H9 (cell line): ENCODE measurements at regions not wholly inside any gene's neighbourhood (a gene's known extent, or its start where the extent isn't known, plus 50 kb on each side); places are given as distances from the start of the nearest gene placed in this dataset.
A peak's percentile ranks its signal among the peaks of the same experiment; 100 is the strongest.

ENCODE experiments used
- DNase-seq: peaks from one replicate; pipeline ENCODE4 v3.0.0-alpha.2; 2017
- H2AFZ ChIP-seq: one replicate; pipeline ENCODE4 v1.6.1; 2013; ENCODE audit warnings: mild to moderate bottlenecking, low read length, control low read depth, moderate library complexity
- H2AK5ac ChIP-seq: 2 replicates; pipeline ENCODE4 v1.6.1; 2013; ENCODE audit warnings: low read length, control low read depth, mixed read lengths; ENCODE audit not compliant: insufficient read length
- H2BK120ac ChIP-seq: one replicate; pipeline ENCODE4 v1.6.1; 2013; ENCODE audit warnings: low read depth, mild to moderate bottlenecking, low read length, control low read depth, inconsistent platforms; ENCODE audit not compliant: poor library complexity, severe bottlenecking
- H2BK12ac ChIP-seq: 2 replicates; pipeline ENCODE4 v1.6.1; 2013; ENCODE audit warnings: low read length, control low read depth, mixed read lengths, low read depth; ENCODE audit not compliant: insufficient read length
- H2BK15ac ChIP-seq: 2 replicates; pipeline ENCODE4 v1.6.1; 2013; ENCODE audit warnings: low read depth, low read length, control low read depth
- H2BK20ac ChIP-seq: one replicate; pipeline ENCODE4 v1.6.1; 2013; ENCODE audit warnings: low read depth, mild to moderate bottlenecking, low read length, control low read depth, inconsistent platforms; ENCODE audit not compliant: poor library complexity, severe bottlenecking
- H2BK5ac ChIP-seq: 2 replicates; pipeline ENCODE4 v1.6.1; 2013; ENCODE audit warnings: low read length, control low read depth, mixed read lengths; ENCODE audit not compliant: insufficient read length
- H3K14ac ChIP-seq: 2 replicates; pipeline ENCODE4 v1.6.1; 2013; ENCODE audit warnings: low read length, control low read depth; ENCODE audit not compliant: insufficient read depth
- H3K18ac ChIP-seq: 2 replicates; pipeline ENCODE4 v1.6.1; 2013; ENCODE audit warnings: low read depth, mild to moderate bottlenecking, mixed read lengths, low read length, control low read depth; ENCODE audit not compliant: insufficient read length
- H3K23ac ChIP-seq: 2 replicates; pipeline ENCODE4 v1.6.1; 2013; ENCODE audit warnings: low read length, control low read depth, mixed read lengths, low read depth; ENCODE audit not compliant: insufficient read length
- H3K23me2 ChIP-seq: 2 replicates; pipeline ENCODE4 v1.6.1; 2013; ENCODE audit warnings: low read depth, mild to moderate bottlenecking, mixed read lengths, low read length, control low read depth; ENCODE audit not compliant: insufficient read length, poor library complexity, severe bottlenecking
- H3K27ac ChIP-seq: 2 replicates; pipeline ENCODE4 v1.5.1; 2013; ENCODE audit warnings: low read length, control low read depth, mixed read lengths, low read depth; ENCODE audit not compliant: insufficient read length
- H3K27me3 ChIP-seq: 2 replicates; pipeline ENCODE4 v1.6.1; 2013; ENCODE audit warnings: low read length, control low read depth, inconsistent platforms; ENCODE audit not compliant: insufficient read depth
- H3K4ac ChIP-seq: 2 replicates; pipeline ENCODE4 v1.6.1; 2013; ENCODE audit warnings: low read depth, mild to moderate bottlenecking, control low read depth, inconsistent platforms, low read length, moderate library complexity
- H3K4me1 ChIP-seq: 2 replicates; pipeline ENCODE4 v1.6.1; 2013; ENCODE audit warnings: low read length, control low read depth, inconsistent platforms; ENCODE audit not compliant: insufficient read depth
- H3K4me2 ChIP-seq: 2 replicates; pipeline ENCODE4 v1.6.1; 2013; ENCODE audit warnings: low read length, control low read depth, mixed read lengths; ENCODE audit not compliant: insufficient read length, insufficient read depth
- H3K56ac ChIP-seq: 2 replicates; pipeline ENCODE4 v1.6.1; 2013; ENCODE audit warnings: low read depth, mild to moderate bottlenecking, mixed read lengths, low read length, control low read depth; ENCODE audit not compliant: insufficient read length
- H3K79me1 ChIP-seq: 2 replicates; pipeline ENCODE4 v1.6.1; 2013; ENCODE audit warnings: low read depth, mild to moderate bottlenecking, moderate library complexity, low read length, control low read depth, inconsistent platforms; ENCODE audit not compliant: insufficient read depth, poor library complexity, severe bottlenecking
- H3K79me2 ChIP-seq: 2 replicates; pipeline ENCODE4 v1.6.1; 2013; ENCODE audit warnings: low read length, control low read depth, inconsistent platforms; ENCODE audit not compliant: insufficient read depth
- H3K9ac ChIP-seq: 2 replicates; pipeline ENCODE4 v1.6.1; 2013; ENCODE audit warnings: low read length, control low read depth, mixed read lengths; ENCODE audit not compliant: insufficient read length; ENCODE audit errors: extremely low read depth
- H3K9me3 ChIP-seq: one replicate; pipeline ENCODE4 v1.6.1; 2013; ENCODE audit warnings: low read depth, low read length, inconsistent platforms; ENCODE audit not compliant: control insufficient read depth
- H3T11ph ChIP-seq: one replicate; pipeline ENCODE4 v1.6.1; 2013; ENCODE audit warnings: mild to moderate bottlenecking, low read length, control low read depth, inconsistent platforms
- H4K20me1 ChIP-seq: one replicate; pipeline ENCODE4 v1.6.1; 2013; ENCODE audit not compliant: control insufficient read depth, insufficient read length, insufficient read depth
- H4K5ac ChIP-seq: 2 replicates; pipeline ENCODE4 v1.6.1; 2013; ENCODE audit warnings: low read depth, mild to moderate bottlenecking, mixed read lengths, low read length, control low read depth; ENCODE audit not compliant: insufficient read length
- H4K8ac ChIP-seq: replicated peaks from 2 replicates; pipeline ENCODE4 v1.6.1; 2013; ENCODE audit warnings: low read length, control low read depth, mixed read lengths, low read depth; ENCODE audit not compliant: insufficient read length
- H4K91ac ChIP-seq: 2 replicates; pipeline ENCODE4 v1.6.1; 2013; ENCODE audit warnings: low read depth, mild to moderate bottlenecking, moderate library complexity, mixed read lengths, low read length, control low read depth; ENCODE audit not compliant: insufficient read length
- H3K27ac Mint-ChIP-seq, 3 experiments: 2 replicates in 2 of 3; 3 replicates in 1 of 3; pipeline ENCODE4 v1.8.0; 2020 to 2021; ENCODE audit warnings: mixed read lengths in 3 of 3, mild to moderate bottlenecking in 1 of 3, moderate library complexity in 1 of 3
- H3K27me3 Mint-ChIP-seq: 2 replicates; pipeline ENCODE4 v1.8.0; 2021; ENCODE audit warnings: low read depth, mild to moderate bottlenecking, moderate library complexity, mixed read lengths
- H3K36me3 Mint-ChIP-seq, 3 experiments: 2 replicates in 2 of 3; 3 replicates in 1 of 3; pipeline ENCODE4 v1.8.0; 2020 to 2021; ENCODE audit warnings: low read depth in 3 of 3, mixed read lengths in 3 of 3; ENCODE audit not compliant: insufficient read depth in 1 of 3
- H3K4me1 Mint-ChIP-seq, 2 experiments: 2 replicates each; pipeline ENCODE4 v1.8.0; 2020; ENCODE audit warnings: mixed read lengths in 2 of 2
- H3K4me3 Mint-ChIP-seq, 2 experiments: 2 replicates in 1 of 2; 3 replicates in 1 of 2; pipeline ENCODE4 v1.8.0; 2020 to 2021; ENCODE audit warnings: mild to moderate bottlenecking in 2 of 2, mixed read lengths in 2 of 2, moderate library complexity in 1 of 2
- H3K9me3 Mint-ChIP-seq, 2 experiments: 2 replicates in 1 of 2; 3 replicates in 1 of 2; pipeline ENCODE4 v1.8.0; 2020; ENCODE audit warnings: mild to moderate bottlenecking in 2 of 2, mixed read lengths in 2 of 2, moderate library complexity in 1 of 2
- WGBS: extraction: QIAGEN DNeasy Blood & Tissue Kit; methylation state at CpG from one replicate; pipeline ENCODE4 v1.1.7; 2013; ENCODE audit warnings: missing lambda C conversion rate, low lambda C conversion rate, mixed read lengths; ENCODE audit not compliant: insufficient read length; ENCODE audit errors: extremely low coverage; 5-methylcytosine and 5-hydroxymethylcytosine counted together
- TF ChIP-seq, protein P1 (sequence below): fragments of 200-600 bp; sonication (generic); conservative IDR thresholded peaks from 3 replicates; pipeline ENCODE4 v1.8.0; 2021; ENCODE audit warnings: antibody characterized with exemption, mild to moderate bottlenecking

DNA sequence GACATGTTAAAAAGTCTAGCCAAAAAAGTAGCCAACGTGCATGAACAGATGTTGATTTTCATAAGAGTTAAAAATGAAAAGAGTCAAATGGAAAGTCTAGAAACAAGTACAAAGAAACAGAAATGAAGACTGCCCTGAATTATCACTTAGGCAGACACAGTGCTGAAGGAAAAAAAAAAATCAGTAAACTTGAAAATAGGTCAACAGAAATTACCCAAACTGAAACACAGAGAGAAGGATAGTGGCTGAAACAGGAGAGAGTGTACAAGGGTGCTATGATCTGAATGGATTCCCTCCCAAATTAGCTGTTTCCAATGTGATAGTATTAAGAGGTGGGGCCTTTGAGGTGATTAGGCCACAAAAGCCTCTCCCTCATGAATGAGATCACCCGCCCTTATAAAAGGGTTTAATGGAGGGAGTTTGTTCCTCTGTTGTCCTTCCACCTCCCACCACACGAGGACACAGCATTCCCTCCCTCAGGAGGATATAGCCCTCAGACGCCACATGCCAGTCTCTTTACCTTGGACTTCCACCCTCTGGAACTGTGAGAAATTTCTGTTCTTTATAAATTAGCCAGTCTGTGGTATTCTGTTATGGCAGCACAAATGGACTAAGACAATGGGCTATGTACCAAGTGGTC lies 249.7 kb downstream of the AHR start:
- Histone ChIP-seq H4K91ac (no peak overlapping the region), H3K4me1 (no peaks in the 10 kb centered on the region), H3K79me1 (no peaks in the 10 kb centered on the region), H3T11ph (no peak overlapping the region), H3K4me2 (no peak overlapping the region), H2AK5ac (no peak overlapping the region), H3K4ac (no peak overlapping the region), H2BK20ac (no peak overlapping the region), H2BK15ac (no peak overlapping the region), H2BK5ac (no peak overlapping the region), H3K27me3 (no peaks in the 10 kb centered on the region), H4K20me1 (no peaks in the 10 kb centered on the region), H4K5ac (no peak overlapping the region), H3K14ac (no peak overlapping the region), H3K23ac (no peak overlapping the region), H3K56ac (no peak overlapping the region), H3K9me3 (no peaks in the 10 kb centered on the region), H2BK12ac (no peak overlapping the region), H3K27ac (no peak overlapping the region), H3K18ac (no peak overlapping the region), H3K79me2 (no peaks in the 10 kb centered on the region), H2BK120ac (no peak overlapping the region), H3K23me2 (no peaks in the 10 kb centered on the region), H3K9ac (no peak overlapping the region), H4K8ac (no peak overlapping the region), H2AFZ (no peak overlapping the region)
- Mint-ChIP-seq H3K36me3 (no peaks in the 10 kb centered on the region), H3K27ac (no peak overlapping the region; a peak in 1 of 7 replicates), H3K27me3 (no peaks in the 10 kb centered on the region), H3K4me1 (no peaks in the 10 kb centered on the region), H3K4me3 (no peak overlapping the region), H3K9me3 (no peaks in the 10 kb centered on the region; a peak in 1 of 5 replicates)
- TF ChIP-seq, protein P1, sequence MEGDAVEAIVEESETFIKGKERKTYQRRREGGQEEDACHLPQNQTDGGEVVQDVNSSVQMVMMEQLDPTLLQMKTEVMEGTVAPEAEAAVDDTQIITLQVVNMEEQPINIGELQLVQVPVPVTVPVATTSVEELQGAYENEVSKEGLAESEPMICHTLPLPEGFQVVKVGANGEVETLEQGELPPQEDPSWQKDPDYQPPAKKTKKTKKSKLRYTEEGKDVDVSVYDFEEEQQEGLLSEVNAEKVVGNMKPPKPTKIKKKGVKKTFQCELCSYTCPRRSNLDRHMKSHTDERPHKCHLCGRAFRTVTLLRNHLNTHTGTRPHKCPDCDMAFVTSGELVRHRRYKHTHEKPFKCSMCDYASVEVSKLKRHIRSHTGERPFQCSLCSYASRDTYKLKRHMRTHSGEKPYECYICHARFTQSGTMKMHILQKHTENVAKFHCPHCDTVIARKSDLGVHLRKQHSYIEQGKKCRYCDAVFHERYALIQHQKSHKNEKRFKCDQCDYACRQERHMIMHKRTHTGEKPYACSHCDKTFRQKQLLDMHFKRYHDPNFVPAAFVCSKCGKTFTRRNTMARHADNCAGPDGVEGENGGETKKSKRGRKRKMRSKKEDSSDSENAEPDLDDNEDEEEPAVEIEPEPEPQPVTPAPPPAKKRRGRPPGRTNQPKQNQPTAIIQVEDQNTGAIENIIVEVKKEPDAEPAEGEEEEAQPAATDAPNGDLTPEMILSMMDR: peak; percentile 50
- peak; percentile 58 for DNase-seq
- WGBS: no CpG with 5 or more reads among the region's 4 CpGs
